Coronary artery (tissue), 2 donors: ENCODE measurements at regions not wholly inside any gene's neighbourhood (a gene's known extent, or its start where the extent isn't known, plus 50 kb on each side); places are given as distances from the start of the nearest gene placed in this dataset.

ENCODE experiments used
- DNase-seq: peaks from one replicate; pipeline ENCODE4 v3.0.0-alpha.2; 2017; ENCODE audit warnings: low spot score
- H3K27ac ChIP-seq, 2 donors: fragments of 200-600 bp; sonication (generic); one replicate each; pipeline ENCODE4 v1.5.1; 2016 to 2019
- H3K4me3 ChIP-seq: fragments of 200-600 bp; sonication (generic); 2 replicates; pipeline ENCODE4 v1.5.1; 2016; ENCODE audit warnings: mild to moderate bottlenecking, moderate library complexity
- CTCF ChIP-seq: fragments of 200-600 bp; sonication (generic); IDR thresholded peaks from one replicate; pipeline ENCODE4 v1.5.1; 2019; ENCODE audit warnings: antibody characterized with exemption

GRCh38 chr15:97881346-97881965, 79.0 kb upstream of the ARRDC4 start:
- TF ChIP-seq CTCF = no peak
- DNase-seq = no peak
- no peak overlapping the region for H3K27ac ChIP-seq

GRCh38 chr15:97884513-97885131, 75.9 kb upstream of the ARRDC4 start:
- H3K27ac ChIP-seq = no peak overlapping the region
- no peak for TF ChIP-seq CTCF
- no peak for DNase-seq
- H3K4me3 ChIP-seq = no peak overlapping the region

More at GRCh38 chr15:97881346-97881965, 79.0 kb upstream of the ARRDC4 start:
- H3K4me3 ChIP-seq = no peak overlapping the region

DNA sequence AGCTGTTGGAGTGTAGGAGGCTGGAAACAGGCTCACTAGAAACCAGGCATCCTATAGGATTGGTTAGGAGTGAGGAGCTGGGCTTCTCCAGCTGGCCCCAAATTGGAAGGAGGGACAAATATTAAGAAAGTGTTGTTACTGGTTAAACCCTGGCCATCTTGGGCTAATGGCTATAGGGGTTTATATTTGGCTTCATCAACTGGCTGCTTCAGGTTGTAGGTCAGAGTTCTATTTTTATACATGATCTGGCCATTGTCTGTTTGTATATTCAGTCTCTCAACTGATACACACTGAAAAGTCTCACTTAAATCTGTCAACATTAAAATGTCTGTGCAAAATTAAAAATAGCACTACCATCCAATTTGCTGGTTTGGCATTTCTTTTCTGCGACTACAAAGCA, 70.2 kb upstream of the ARRDC4 start:
- no peak for DNase-seq
- Histone ChIP-seq H3K4me3 (no peak overlapping the region), H3K27ac (no peak overlapping the region)
- TF ChIP-seq CTCF = no peak

DNA sequence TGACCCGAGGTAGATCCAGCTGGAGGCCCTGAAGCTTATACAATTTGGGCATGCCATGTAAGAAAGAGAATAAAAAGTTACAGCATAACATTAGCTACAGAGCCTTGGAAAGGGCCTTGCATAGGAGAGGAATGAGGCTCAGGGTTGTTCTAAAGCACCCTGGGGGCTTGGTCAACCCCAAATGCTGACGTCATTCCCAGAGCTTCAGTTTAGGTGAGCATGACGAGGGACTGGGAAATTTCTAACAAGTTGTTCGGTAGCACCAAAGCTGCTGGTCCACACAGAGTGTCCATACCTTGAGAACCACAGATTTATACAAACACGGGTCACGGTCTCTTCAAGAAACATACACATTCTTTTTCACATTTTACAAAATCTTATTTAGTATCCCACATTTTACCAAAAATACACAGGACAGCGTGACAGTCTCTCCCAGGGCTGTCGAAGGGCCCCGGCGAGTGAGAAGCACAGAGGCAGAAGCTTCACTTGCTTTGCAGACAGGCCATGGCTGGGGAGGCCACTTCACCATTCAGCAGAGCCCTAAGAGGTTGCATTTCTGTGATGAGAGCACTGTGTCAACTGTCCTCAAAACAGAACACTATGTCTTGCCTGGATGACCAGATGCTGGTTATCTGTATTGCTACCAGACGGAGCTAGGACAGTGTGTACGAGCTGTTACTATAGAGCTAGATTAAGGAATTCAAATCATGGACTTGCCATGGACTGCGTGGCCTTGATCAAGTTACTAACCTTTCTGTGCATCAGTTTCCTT, 68.2 kb upstream of the ARRDC4 start:
- TF ChIP-seq CTCF = no peak
- Histone ChIP-seq H3K27ac (no peak overlapping the region), H3K4me3 (no peak overlapping the region)
- DNase-seq = no peak

DNA sequence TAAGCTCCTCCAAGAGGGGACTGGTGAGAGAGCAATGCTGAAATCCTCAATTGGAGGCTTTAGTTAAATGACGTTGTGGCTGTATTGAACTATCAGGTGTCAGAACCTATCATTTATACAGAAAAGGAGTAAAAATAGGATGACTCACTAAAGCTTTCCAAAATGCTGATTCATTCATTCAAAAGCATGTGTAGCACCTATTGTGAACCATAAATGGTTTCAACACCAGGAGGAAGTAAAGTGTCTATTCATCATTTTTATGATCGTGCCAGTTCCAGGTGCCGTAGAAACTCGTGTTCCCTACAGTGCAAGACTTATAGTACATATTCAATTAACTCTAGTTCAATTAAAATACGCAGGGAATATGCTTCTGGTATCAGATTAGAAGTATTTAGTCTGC, 66.5 kb upstream of the ARRDC4 start:
- DNase-seq = no peak
- Histone ChIP-seq H3K27ac (no peak overlapping the region), H3K4me3 (no peak overlapping the region)
- no peak for TF ChIP-seq CTCF

- no peak for DNase-seq
- Histone ChIP-seq H3K4me3 (no peak overlapping the region), H3K27ac (no peak overlapping the region)
- TF ChIP-seq CTCF = no peak
Observed at GRCh38 chr15:97899981-97900380, 60.5 kb upstream of the ARRDC4 start.
